GM12878 (cell line): ENCODE measurements at regions not wholly inside any gene's neighbourhood (a gene's known extent, or its start where the extent isn't known, plus 50 kb on each side); places are given as distances from the start of the nearest gene placed in this dataset.

Source experiments
- ATAC-seq: fragments of 200-7000 bp; cut with Tn5 transposase; 3 replicates; pipeline ENCODE4 v1.9.1; 2020; ENCODE audit warnings: mild to moderate bottlenecking, moderate library complexity
- BruUV-seq: library from RNA; stranded (reverse); fragments of 400-500 nt; replicated peaks from 2 replicates; lab custom pipeline; 2021; lab: Mats Ljungman, UMichigan
- CTCF ChIA-PET: fragments of 300-600 bp; sonication (Branson Sonifier 250); formaldehyde crosslinking; extraction: SDS; loops from one replicate; lab custom pipeline; 2021; ENCODE audit warnings: inconsistent platforms; lab: Yijun Ruan, JAX
- POLR2A ChIA-PET: fragments of 350-600 bp; formaldehyde crosslinking; extraction: SDS; loops from one replicate; lab custom pipeline; 2021; ENCODE audit warnings: inconsistent platforms; lab: Charles Lee
- RAD21 ChIA-PET: fragments of 300-600 bp; sonication (Branson Sonifier 250); formaldehyde crosslinking; loops from one replicate; lab custom pipeline; 2023; ENCODE audit warnings: antibody characterized with exemption; ENCODE audit not compliant: unreplicated experiment; lab: Charles Lee
- SMC1A ChIA-PET: fragments of 300-600 bp; sonication (Branson Sonifier 250); formaldehyde crosslinking; loops from one replicate; lab custom pipeline; 2023; ENCODE audit not compliant: unreplicated experiment, uncharacterized antibody; lab: Charles Lee
- DNase-seq: peaks from one replicate; pipeline ENCODE4 v3.0.0-alpha.2; 2011; ENCODE audit warnings: low read depth, low spot score
- FAIRE-seq: peaks from 3 replicates; lab custom pipeline; 2011; peaks lifted over from hg19 to GRCh38; lab: Jason Lieb, UNC
- H2AFZ ChIP-seq: 2 replicates; pipeline ENCODE4 v1.6.0; 2011; ENCODE audit warnings: low read depth, low read length, control low read depth; ENCODE audit not compliant: control insufficient read depth
- H3K27ac ChIP-seq: 2 replicates; pipeline ENCODE4 v1.5.1; 2011; ENCODE audit warnings: control low read depth; ENCODE audit not compliant: control insufficient read depth, insufficient read depth
- H3K27me3 ChIP-seq, 2 experiments: replicated peaks in 1 of 2; 2 replicates each; pipeline versions ENCODE4 v1.6.0 to v1.6.1; 2011; ENCODE audit warnings: low read length in 1 of 2; ENCODE audit not compliant: control insufficient read depth in 2 of 2, insufficient read depth in 2 of 2
- H3K36me3 ChIP-seq, 2 experiments: 2 replicates each; pipeline ENCODE4 v1.5.1; 2011; ENCODE audit warnings: low read length in 1 of 2; ENCODE audit not compliant: control insufficient read depth in 2 of 2, insufficient read depth in 2 of 2
- H3K4me1 ChIP-seq: 2 replicates; pipeline ENCODE4 v1.6.1; 2011; ENCODE audit warnings: mild to moderate bottlenecking, low read length, moderate library complexity, mixed read lengths; ENCODE audit not compliant: control insufficient read depth, insufficient read depth
- H3K4me2 ChIP-seq: 2 replicates; pipeline ENCODE4 v1.6.0; 2011; ENCODE audit warnings: control low read depth; ENCODE audit not compliant: control insufficient read depth, insufficient read depth
- H3K4me3 ChIP-seq: fragments of 200-600 bp; sonication (generic); 2 replicates; pipeline ENCODE4 v1.5.1; 2016
- H3K79me2 ChIP-seq: 2 replicates; pipeline ENCODE4 v1.6.0; 2011; ENCODE audit warnings: low read length; ENCODE audit not compliant: control insufficient read depth, insufficient read depth
- H3K9ac ChIP-seq: 2 replicates; pipeline ENCODE4 v1.8.0; 2011; ENCODE audit warnings: low read length, control low read depth, mixed read lengths; ENCODE audit not compliant: control insufficient read depth, insufficient read depth
- H3K9me3 ChIP-seq: replicated peaks from 3 replicates; pipeline ENCODE4 v1.5.1; 2011; ENCODE audit warnings: mild to moderate bottlenecking, low read length; ENCODE audit not compliant: control insufficient read depth, insufficient read depth
- H4K20me1 ChIP-seq: 2 replicates; pipeline ENCODE4 v1.6.0; 2011; ENCODE audit not compliant: control insufficient read depth, insufficient read depth
- ATF2 ChIP-seq: IDR thresholded peaks from 2 replicates; pipeline ENCODE4 v1.6.1; 2012; ENCODE audit warnings: low read length, inconsistent platforms
- CTCF ChIP-seq, 3 experiments: IDR thresholded peaks in 2 of 3; conservative IDR thresholded peaks in 1 of 3; 2 replicates each; pipeline ENCODE4 v1.5.1; 2011; ENCODE audit warnings: low read depth in 3 of 3, low read length in 3 of 3, mild to moderate bottlenecking in 3 of 3, control low read depth in 2 of 3, moderate library complexity in 2 of 3, inconsistent platforms in 1 of 3, mixed read lengths in 1 of 3; ENCODE audit not compliant: control insufficient read depth in 2 of 3, insufficient read depth in 1 of 3; ENCODE audit errors: extremely low read depth in 1 of 3
- ESRRA ChIP-seq: IDR thresholded peaks from 2 replicates; pipeline ENCODE4 v1.6.1; 2012; ENCODE audit warnings: mild to moderate bottlenecking, low read length, improper control_type of control experiment
- MAX ChIP-seq: IDR thresholded peaks from 2 replicates; pipeline ENCODE4 v1.6.1; 2012; ENCODE audit warnings: low read depth, low read length, improper control_type of control experiment
- MYC ChIP-seq: IDR thresholded peaks from 2 replicates; pipeline ENCODE4 v1.6.1; 2011; ENCODE audit warnings: mild to moderate bottlenecking, low read length, moderate library complexity, inconsistent platforms; ENCODE audit not compliant: insufficient read depth, insufficient replicate concordance, insufficient read length, severe bottlenecking
- NR2C2 ChIP-seq: IDR thresholded peaks from 2 replicates; pipeline ENCODE4 v1.6.1; 2011; ENCODE audit warnings: borderline replicate concordance, low read depth; ENCODE audit not compliant: control insufficient read depth, insufficient read length
- NR2F1 ChIP-seq: fragments of 450-650 bp; conservative IDR thresholded peaks from 2 replicates; pipeline ENCODE4 v1.6.1; 2017; ENCODE audit warnings: mild to moderate bottlenecking
- RFX5 ChIP-seq: IDR thresholded peaks from 2 replicates; pipeline ENCODE4 v1.6.1; 2011; ENCODE audit warnings: low read depth, low read length, improper control_type of control experiment
- RUNX3 ChIP-seq: IDR thresholded peaks from 2 replicates; pipeline ENCODE4 v1.6.1; 2012; ENCODE audit warnings: low read length, inconsistent platforms
- SMARCA5 ChIP-seq: fragments of 450-650 bp; IDR thresholded peaks from 2 replicates; pipeline ENCODE4 v1.6.1; 2017; ENCODE audit warnings: mild to moderate bottlenecking
- SP1 ChIP-seq: IDR thresholded peaks from one replicate; pipeline ENCODE4 v1.6.1; 2011; ENCODE audit warnings: low read depth, low read length
- STAT3 ChIP-seq: IDR thresholded peaks from 2 replicates; pipeline ENCODE4 v1.6.1; 2011; ENCODE audit warnings: low read depth, low read length, improper control_type of control experiment
- SUPT20H ChIP-seq: IDR thresholded peaks from 2 replicates; pipeline ENCODE4 v1.6.1; 2011; ENCODE audit warnings: low read depth, mild to moderate bottlenecking, low read length, moderate library complexity, borderline replicate concordance; ENCODE audit not compliant: control insufficient read depth
- USF1 ChIP-seq: IDR thresholded peaks from 2 replicates; pipeline ENCODE4 v1.6.1; 2011; ENCODE audit warnings: borderline replicate concordance, low read depth, mild to moderate bottlenecking, moderate library complexity, mixed read lengths, low read length; ENCODE audit not compliant: insufficient read depth; ENCODE audit errors: extremely low read length
- ZNF592 ChIP-seq: fragments of 450-650 bp; IDR thresholded peaks from 2 replicates; pipeline ENCODE4 v1.6.1; 2017; ENCODE audit warnings: mild to moderate bottlenecking, moderate library complexity
- in situ Hi-C: fragments of 300-500 bp; cut with MboI; formaldehyde crosslinking; loops from 9 replicates; pipeline ENCODE4 v1.14.3; 2018; ENCODE audit warnings: mixed read lengths
- intact Hi-C: fragments of 100-400 bp; cut with micrococcal nuclease; formaldehyde crosslinking; loops from one replicate; pipeline ENCODE4 v1.14.2; 2022; ENCODE audit not compliant: unreplicated experiment

- no peaks in the 10 kb centered on the region for H3K36me3 ChIP-seq
- in situ Hi-C loops (no loop called here), intact Hi-C loops (no loop called here)
- ATAC-seq = no peak
- H3K4me2 ChIP-seq = no peak overlapping the region
- no peaks in the 10 kb centered on the region for H3K9me3 ChIP-seq
- no peaks in the 10 kb centered on the region for H3K27me3 ChIP-seq
- ChIA-PET POLR2A (no interaction called here), RAD21 (no interaction called here), CTCF (no interaction called here), SMC1A (interaction anchor here (1.1 kb wide), 1 partner anchor 13 kb away, joined by 3 read pairs; no protein-coding TSS in a partner anchor)
- H3K9ac ChIP-seq = no peak overlapping the region
- DNase-seq = no peak
- H3K79me2 ChIP-seq = no peaks in the 10 kb centered on the region
- H2AFZ ChIP-seq = no peak overlapping the region
- H3K4me3 ChIP-seq = no peak overlapping the region
- no peak for FAIRE-seq
- no peak for TF ChIP-seq NR2F1
- TF ChIP-seq SP1 = no peak
- no peak for TF ChIP-seq ESRRA
- TF ChIP-seq RUNX3 = no peak
- TF ChIP-seq USF1 = no peak
- TF ChIP-seq STAT3 = no peak
- no peak for TF ChIP-seq MYC
- TF ChIP-seq SUPT20H = no peak
- TF ChIP-seq CTCF (IDR thresholded peaks at IDR 0.05 in 2 of 3, conservative IDR thresholded peaks at IDR 0.05 in 1 of 3; ENCODE audit: control insufficient read depth in 2 of 3, extremely low read depth in 1 of 3, insufficient read depth in 1 of 3, low read depth in 3 of 3, low read length in 3 of 3) = no peak
- TF ChIP-seq ZNF592 = no peak
- TF ChIP-seq RFX5 = no peak
- TF ChIP-seq NR2C2 = no peak
- no peak for TF ChIP-seq MAX
- TF ChIP-seq ATF2 = no peak
- TF ChIP-seq SMARCA5 = no peak
- no peaks in the 10 kb centered on the region for H4K20me1 ChIP-seq
- H3K27ac ChIP-seq = no peak overlapping the region
- BruUV-seq = no TSS peak
- no peaks in the 10 kb centered on the region for H3K4me1 ChIP-seq
Observed at GRCh38 chrX:39499996-39500395, 597.8 kb downstream of the BCOR start.
